ENCODE measurements at regions not wholly inside any gene's neighbourhood (a gene's known extent, or its start where the extent isn't known, plus 50 kb on each side); places are given as distances from the start of the nearest gene placed in this dataset.
"Not testable (repeated sequence)": the region's sequence is repeated elsewhere in the genome, so short reads cannot be mapped to it uniquely, and the experiment has no call there.

GRCh38 chr11:57871231-57871630 is 109.6 kb downstream of the CTNND1 start:
- no peak for DNase-seq (ENCODE audit: low spot score)

GRCh38 chr11:57873196-57873911 is 111.8 kb downstream of the CTNND1 start:
- no peak for DNase-seq (ENCODE audit: low spot score)

DNA sequence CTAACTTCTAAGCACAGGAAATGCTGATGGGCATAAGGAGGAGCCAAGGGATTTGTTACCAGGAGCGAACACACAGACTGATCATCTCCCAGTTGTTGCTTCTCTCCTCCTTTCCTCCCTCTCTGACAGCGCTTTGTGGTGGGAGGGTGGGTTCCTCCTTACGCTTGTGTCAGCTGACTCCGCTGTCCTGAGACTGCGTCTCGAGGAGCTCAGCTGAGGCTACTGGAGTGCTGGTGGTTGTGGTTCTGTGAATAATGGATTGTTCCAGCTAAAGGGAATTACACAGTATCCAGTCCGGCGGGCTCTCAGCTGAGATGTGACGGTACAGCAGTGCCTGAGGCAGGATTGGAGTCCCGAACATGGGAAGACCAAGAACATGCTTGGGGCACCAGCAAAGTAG is 113.4 kb downstream of the CTNND1 start:
- peak; percentile 54 for DNase-seq (ENCODE audit: low spot score)

GRCh38 chr11:57881647-57882046 is 120.0 kb downstream of the CTNND1 start:
- DNase-seq (ENCODE audit: low spot score), result no peak

GRCh38 chr11:57883630-57884029 is 122.0 kb downstream of the CTNND1 start:
- no peak for DNase-seq (ENCODE audit: low spot score)

DNA sequence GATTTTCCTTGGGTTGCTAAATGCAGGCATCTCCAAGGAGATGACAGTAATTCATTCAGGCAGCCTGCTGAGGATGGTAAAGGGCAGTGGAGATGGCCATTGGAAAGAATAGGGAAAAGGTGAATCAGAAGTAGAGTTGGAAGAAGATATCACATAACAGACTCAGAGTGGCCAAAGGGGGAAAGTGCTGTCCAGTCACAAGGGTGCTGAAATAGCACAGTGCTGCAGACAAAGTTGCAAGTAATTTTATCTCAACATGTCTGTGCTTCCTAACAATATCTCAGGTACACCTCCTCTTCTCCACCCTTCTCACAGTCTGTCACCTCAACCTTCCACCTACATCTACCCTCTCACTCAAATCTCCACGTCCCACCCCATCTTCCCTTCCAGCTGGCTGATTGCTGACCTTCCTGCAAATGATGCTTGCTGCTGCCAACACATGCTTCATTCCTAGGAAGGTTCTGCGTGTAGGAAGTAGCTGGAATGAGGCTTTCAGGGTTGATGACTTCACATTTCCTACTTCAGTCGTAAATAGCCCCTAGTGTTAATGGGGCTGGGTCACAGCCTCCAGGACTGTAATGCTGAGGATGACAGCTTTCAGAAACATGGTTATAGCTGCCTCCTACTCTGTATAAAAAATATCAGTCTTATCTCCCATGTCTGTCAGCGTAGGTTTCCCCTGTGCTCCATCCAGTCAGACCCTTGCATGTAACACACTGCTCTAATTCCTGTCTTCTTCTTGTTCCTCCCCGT is 123.9 kb downstream of the CTNND1 start:
- peak; percentile 57 for DNase-seq (ENCODE audit: low spot score)

DNA sequence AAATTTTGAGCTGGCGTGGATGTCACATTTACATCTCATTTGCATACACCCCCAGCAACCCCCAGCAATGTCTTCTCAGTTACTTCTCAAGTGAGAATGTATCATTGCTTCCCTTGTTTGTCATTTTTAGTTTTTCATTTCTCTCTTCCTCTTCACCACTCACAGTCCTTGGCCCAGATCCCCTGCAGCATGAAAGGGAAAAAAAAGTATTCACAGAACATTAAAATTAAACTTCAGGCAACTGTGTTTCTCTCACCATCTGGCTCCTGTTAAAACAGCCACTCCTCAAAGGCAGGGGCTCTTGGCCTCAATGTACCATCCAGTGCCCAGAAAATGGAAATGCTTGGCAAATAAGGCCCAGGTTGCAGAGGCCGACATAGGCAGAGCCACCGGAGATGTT is 126.8 kb downstream of the CTNND1 start:
- no peak for DNase-seq (ENCODE audit: low spot score)

DNA sequence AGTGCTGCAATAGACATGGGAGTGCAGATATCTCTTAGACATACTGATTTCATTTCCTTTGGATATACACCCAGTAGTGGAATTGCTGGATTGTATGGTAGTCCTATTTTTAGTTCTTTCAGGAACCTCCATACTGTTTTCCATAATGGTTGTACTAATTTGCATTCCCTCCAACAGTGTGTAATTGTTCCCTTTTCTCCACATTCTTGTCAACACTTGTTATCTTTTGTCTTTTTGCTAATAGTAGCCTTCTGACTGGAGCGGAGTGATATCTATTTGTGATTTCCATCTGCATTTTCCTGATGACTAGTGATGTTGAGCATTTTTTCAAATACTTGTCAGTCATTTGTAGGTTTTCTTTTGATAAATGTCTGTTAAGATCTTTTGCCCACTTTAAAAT is 128.9 kb downstream of the CTNND1 start:
- DNase-seq (ENCODE audit: low spot score), result no peak

GRCh38 chr11:57893200-57893599 is 130.5 kb upstream of the OR9Q1 start:
- not testable (repeated sequence) for DNase-seq (ENCODE audit: low spot score)

GRCh38 chr11:57896361-57897145 is 127.1 kb upstream of the OR9Q1 start:
- no peak for DNase-seq (ENCODE audit: low spot score)

DNA sequence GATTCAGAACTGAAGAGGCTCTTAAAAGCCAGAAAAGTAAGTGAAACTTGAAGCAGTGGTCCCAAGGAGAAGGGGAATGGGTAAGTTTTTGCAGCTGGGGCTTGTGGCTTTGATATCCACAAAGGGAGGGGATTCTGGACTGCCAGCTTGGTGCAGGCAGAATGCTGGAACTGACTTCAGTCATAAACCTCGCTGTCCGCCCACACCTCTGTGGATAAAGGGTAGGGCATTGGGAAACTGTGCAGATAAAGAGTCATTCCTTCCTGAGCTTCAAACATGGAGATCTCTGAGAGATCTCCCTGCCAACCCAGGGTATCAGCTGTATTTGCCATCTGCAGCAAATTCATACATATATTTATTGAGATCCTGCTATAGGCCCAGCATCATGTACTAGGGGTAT is 124.3 kb upstream of the OR9Q1 start:
- DNase-seq (ENCODE audit: low spot score), result no peak

- DNase-seq (ENCODE audit: low spot score), result no peak
Observed at GRCh38 chr11:57900320-57900719, 123.4 kb upstream of the OR9Q1 start.

GRCh38 chr11:57901278-57901677 is 122.4 kb upstream of the OR9Q1 start:
- DNase-seq (ENCODE audit: low spot score), result no peak

- no peak for DNase-seq (ENCODE audit: low spot score)
Observed at GRCh38 chr11:57901756-57902155, 121.9 kb upstream of the OR9Q1 start.

DNA sequence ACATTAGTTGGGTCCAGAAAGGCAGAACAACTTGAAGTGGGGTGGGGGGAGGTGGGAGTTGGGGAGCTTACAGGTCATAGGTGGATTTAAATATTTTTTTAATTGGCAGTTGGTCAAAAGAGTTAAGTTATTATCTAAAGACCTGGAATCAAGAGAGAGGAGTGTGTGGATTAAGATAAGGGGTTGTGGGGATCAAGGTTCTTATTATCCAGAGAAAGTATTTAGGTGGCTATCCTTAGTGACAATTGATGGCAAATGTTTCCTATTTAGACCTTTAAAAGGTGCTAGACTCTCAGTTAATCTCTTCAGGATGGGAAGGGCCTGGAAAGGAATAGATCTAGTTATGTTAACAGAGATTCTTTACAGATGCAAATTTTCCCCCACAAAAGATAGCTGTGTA is 120.7 kb upstream of the OR9Q1 start:
- no peak for DNase-seq (ENCODE audit: low spot score)

DNA sequence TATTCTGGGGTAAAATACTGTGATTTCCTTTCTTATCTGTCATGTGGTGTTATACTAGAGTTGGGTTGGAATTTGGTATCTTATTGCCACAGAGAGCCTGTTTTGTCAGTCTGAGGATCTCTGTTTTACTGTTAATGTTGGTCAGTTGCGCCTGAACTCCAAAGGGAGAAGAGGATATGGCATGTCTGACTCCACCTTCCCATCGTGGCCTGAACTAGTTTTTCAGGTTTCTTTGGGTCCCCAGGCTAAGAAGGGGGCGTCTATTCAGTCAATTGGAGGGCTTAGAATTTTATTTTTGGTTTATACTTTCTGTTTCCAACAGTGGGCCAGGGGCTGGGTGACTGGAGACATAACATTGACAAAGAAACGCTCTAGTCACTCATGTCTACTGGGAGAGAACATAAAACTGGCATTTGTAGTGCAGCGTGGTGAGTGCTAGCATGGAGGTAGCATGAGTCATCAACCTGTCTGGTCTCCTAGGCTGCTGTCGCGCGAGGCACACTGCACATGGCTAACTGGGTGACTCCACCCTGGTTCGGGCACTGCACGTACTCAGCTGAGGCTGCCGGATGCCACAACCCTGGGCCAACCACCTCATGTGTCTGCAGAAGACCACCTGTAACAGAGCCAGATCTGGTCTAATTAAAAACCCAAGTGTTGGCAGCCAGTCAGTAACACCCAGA is 120.1 kb upstream of the OR9Q1 start:
- DNase-seq (ENCODE audit: low spot score), result no peak

- no peak for DNase-seq (ENCODE audit: low spot score)
Observed at GRCh38 chr11:57904376-57904775, 119.3 kb upstream of the OR9Q1 start.

DNA sequence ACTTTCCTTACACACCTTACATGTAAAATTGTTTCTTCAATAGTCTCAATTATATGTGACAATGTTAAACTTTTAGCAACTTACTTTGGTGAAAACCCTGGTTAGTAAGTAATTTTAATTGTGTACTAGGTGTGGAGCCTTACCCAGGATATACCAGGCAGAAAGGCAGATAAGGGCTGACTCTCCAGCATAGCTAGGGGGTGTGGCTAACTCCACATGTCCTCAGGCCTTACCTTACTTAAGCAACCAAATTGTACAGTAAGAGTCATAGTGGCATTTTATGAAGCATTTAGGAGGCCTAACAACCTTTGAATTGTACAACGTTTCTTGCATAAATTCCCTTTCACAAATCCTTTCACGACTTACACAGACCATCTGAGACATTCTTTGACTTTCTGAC is 118.2 kb upstream of the OR9Q1 start:
- DNase-seq (ENCODE audit: low spot score), result no peak

- not testable (repeated sequence) for DNase-seq (ENCODE audit: low spot score)
Observed at GRCh38 chr11:57908399-57908798, 115.3 kb upstream of the OR9Q1 start.

DNA sequence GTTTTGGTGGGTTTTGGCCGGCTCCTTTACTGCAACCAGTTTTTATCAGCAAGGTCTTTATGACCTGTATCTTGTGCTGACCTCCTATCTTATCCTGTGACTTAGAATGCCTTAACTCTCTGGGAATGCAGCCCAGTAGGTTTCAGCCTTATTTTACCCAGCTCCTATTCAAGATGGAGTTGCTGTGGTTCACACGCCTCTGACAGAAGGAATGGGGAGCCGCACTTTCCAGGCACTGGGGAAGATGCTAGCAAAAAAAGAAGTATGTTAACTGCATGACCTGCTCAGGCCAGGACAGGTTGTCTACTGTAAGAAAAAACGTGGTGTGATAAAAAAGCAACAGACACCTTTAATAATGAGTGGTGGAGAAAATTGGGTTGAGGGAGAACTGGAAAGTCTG is 112.2 kb upstream of the OR9Q1 start:
- not testable (repeated sequence) for DNase-seq (ENCODE audit: low spot score)

GRCh38 chr11:57913715-57914704 is 109.7 kb upstream of the OR9Q1 start:
- DNase-seq (ENCODE audit: low spot score), result no peak
